ENCODE measurements at regions not wholly inside any gene's neighbourhood (a gene's known extent, or its start where the extent isn't known, plus 50 kb on each side); places are given as distances from the start of the nearest gene placed in this dataset.

DNA sequence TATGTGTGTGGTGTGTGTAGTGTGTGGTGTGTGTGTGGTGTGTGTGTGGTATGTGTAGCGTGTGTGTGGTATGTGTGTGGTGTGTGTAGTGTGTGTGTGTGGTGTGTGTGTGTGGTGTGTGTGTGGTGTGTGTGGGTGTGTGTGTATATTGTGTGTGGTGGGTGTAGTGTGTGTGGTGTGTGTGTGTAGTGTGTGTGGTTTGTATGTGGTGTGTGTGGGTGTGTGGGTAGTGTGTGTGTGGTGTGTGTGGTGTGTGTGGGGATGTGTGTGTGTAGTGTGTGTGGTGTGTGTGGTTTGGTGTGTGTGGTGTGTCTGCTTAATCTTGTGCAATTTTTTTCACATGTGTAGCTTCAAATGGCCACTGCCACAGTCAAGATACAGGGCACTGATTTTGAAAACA is 94.5 kb downstream of the CPZ start (continued):
- TF ChIP-seq SMAD1 (IDR thresholded peaks at IDR 0.05; ENCODE audit: low read depth, partially characterized antibody) (no peak), CREM (IDR thresholded peaks at IDR 0.05; ENCODE audit: low read depth) (no peak)
- TF ChIP-seq, protein P1, sequence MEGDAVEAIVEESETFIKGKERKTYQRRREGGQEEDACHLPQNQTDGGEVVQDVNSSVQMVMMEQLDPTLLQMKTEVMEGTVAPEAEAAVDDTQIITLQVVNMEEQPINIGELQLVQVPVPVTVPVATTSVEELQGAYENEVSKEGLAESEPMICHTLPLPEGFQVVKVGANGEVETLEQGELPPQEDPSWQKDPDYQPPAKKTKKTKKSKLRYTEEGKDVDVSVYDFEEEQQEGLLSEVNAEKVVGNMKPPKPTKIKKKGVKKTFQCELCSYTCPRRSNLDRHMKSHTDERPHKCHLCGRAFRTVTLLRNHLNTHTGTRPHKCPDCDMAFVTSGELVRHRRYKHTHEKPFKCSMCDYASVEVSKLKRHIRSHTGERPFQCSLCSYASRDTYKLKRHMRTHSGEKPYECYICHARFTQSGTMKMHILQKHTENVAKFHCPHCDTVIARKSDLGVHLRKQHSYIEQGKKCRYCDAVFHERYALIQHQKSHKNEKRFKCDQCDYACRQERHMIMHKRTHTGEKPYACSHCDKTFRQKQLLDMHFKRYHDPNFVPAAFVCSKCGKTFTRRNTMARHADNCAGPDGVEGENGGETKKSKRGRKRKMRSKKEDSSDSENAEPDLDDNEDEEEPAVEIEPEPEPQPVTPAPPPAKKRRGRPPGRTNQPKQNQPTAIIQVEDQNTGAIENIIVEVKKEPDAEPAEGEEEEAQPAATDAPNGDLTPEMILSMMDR (IDR thresholded peaks at IDR 0.05 in 2 of 3, conservative IDR thresholded peaks at IDR 0.05 in 1 of 3; ENCODE audit: control insufficient read depth in 2 of 3, extremely low read depth in 1 of 3, insufficient read depth in 1 of 3, low read depth in 3 of 3, low read length in 3 of 3): no peak

DNA sequence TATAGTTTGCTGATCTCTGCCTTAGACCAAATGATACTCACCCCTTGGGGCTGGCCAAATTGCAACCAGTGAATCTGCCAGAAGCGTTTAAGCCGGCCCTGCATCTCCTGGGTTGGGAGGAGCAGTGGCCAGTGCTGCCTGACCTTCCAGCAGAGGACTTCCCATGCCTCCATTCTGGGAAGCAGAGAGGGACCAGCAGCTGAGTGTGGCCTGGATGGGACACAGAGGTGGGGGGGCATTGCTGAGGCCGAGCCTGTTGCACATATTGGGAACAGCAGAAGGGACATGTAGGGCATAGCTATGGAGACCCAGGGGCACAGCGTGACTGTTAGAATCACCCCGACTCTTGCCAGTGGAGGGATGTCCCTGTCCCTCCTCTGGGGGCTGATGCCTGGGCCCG is 93.3 kb downstream of the CPZ start:
- FAIRE-seq (no peak), ATAC-seq (no peak), DNase-seq (ENCODE audit: low read depth, low spot score) (no peak)
- no TSS peak for BruUV-seq (replicated peaks)
- no peaks in the 10 kb centered on the region for H3K9me3 ChIP-seq (replicated peaks; ENCODE audit: control insufficient read depth, insufficient read depth, low read length)
- no peak overlapping the region for H2AFZ ChIP-seq (ENCODE audit: control insufficient read depth, low read depth, low read length)
- ChIA-PET CTCF (no interaction called here), RAD21 (ENCODE audit: unreplicated experiment) (no interaction called here), SMC1A (ENCODE audit: uncharacterized antibody, unreplicated experiment) (no interaction called here), POLR2A (no interaction called here)
- H3K4me3 ChIP-seq: no peak overlapping the region
- H3K27ac ChIP-seq (ENCODE audit: control insufficient read depth, insufficient read depth): no peak overlapping the region
- no peaks in the 10 kb centered on the region for H3K4me1 ChIP-seq (ENCODE audit: control insufficient read depth, insufficient read depth, low read length)
- H4K20me1 ChIP-seq (ENCODE audit: control insufficient read depth, insufficient read depth): no peaks in the 10 kb centered on the region
- H3K36me3 ChIP-seq (ENCODE audit: control insufficient read depth in 2 of 2, insufficient read depth in 2 of 2, low read length in 1 of 2): no peaks in the 10 kb centered on the region
- intact Hi-C loops (cut with micrococcal nuclease; ENCODE audit: unreplicated experiment): no loop called here
- no peaks in the 10 kb centered on the region for H3K27me3 ChIP-seq (replicated peaks in 1 of 2; ENCODE audit: control insufficient read depth in 2 of 2, insufficient read depth in 2 of 2, low read length in 1 of 2)
- no peak overlapping the region for H3K4me2 ChIP-seq (ENCODE audit: control insufficient read depth, insufficient read depth)
- in situ Hi-C loops (cut with MboI): no loop called here
- H3K79me2 ChIP-seq (ENCODE audit: control insufficient read depth, insufficient read depth, low read length): no peaks in the 10 kb centered on the region
- H3K9ac ChIP-seq (ENCODE audit: control insufficient read depth, insufficient read depth, low read length): no peak overlapping the region
- WGBS (ENCODE audit: insufficient coverage, insufficient replicate concordance, low lambda C conversion rate, missing lambda C conversion rate): 16% methylated on average over 6 of the region's 6 CpGs
- TF ChIP-seq HCFC1 (IDR thresholded peaks at IDR 0.05; ENCODE audit: low read length): no peak
- TF ChIP-seq IKZF2 (IDR thresholded peaks at IDR 0.05): no peak
- TF ChIP-seq EZH2 (IDR thresholded peaks at IDR 0.05; ENCODE audit: borderline replicate concordance, control insufficient read depth, low read depth, low read length): no peak
- TF ChIP-seq SMAD5 (IDR thresholded peaks at IDR 0.05; ENCODE audit: low read depth): no peak
- TF ChIP-seq STAT3 (IDR thresholded peaks at IDR 0.05; ENCODE audit: low read depth, low read length): no peak
- TF ChIP-seq, protein P2, sequence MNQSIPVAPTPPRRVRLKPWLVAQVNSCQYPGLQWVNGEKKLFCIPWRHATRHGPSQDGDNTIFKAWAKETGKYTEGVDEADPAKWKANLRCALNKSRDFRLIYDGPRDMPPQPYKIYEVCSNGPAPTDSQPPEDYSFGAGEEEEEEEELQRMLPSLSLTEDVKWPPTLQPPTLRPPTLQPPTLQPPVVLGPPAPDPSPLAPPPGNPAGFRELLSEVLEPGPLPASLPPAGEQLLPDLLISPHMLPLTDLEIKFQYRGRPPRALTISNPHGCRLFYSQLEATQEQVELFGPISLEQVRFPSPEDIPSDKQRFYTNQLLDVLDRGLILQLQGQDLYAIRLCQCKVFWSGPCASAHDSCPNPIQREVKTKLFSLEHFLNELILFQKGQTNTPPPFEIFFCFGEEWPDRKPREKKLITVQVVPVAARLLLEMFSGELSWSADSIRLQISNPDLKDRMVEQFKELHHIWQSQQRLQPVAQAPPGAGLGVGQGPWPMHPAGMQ (IDR thresholded peaks at IDR 0.05; ENCODE audit: borderline replicate concordance): no peak
- TF ChIP-seq, protein P1 (IDR thresholded peaks at IDR 0.05 in 2 of 3, conservative IDR thresholded peaks at IDR 0.05 in 1 of 3; ENCODE audit: control insufficient read depth in 2 of 3, extremely low read depth in 1 of 3, insufficient read depth in 1 of 3, low read depth in 3 of 3, low read length in 3 of 3): no peak
- TF ChIP-seq ZNF384 (IDR thresholded peaks at IDR 0.05; ENCODE audit: borderline replicate concordance, low read depth, low read length): no peak
- TF ChIP-seq CUX1 (IDR thresholded peaks at IDR 0.05; ENCODE audit: insufficient replicate concordance, low read depth, low read length): no peak
- TF ChIP-seq YBX1 (IDR thresholded peaks at IDR 0.05): no peak
- TF ChIP-seq MYB (IDR thresholded peaks at IDR 0.05; ENCODE audit: borderline replicate concordance, low read depth, low read length): no peak
